Nephron progenitor cell (in vitro differentiated cells): ENCODE measurements at regions not wholly inside any gene's neighbourhood (a gene's known extent, or its start where the extent isn't known, plus 50 kb on each side); places are given as distances from the start of the nearest gene placed in this dataset.

Source experiments
- DNase-seq: peaks from one replicate; pipeline ENCODE4 v3.0.0; 2021
- H3K27ac Mint-ChIP-seq: 2 replicates; pipeline ENCODE4 v1.8.0; 2021; ENCODE audit warnings: mild to moderate bottlenecking, moderate library complexity, mixed read lengths
- H3K27me3 Mint-ChIP-seq: 2 replicates; pipeline ENCODE4 v1.8.0; 2021; ENCODE audit warnings: mild to moderate bottlenecking, low read depth, mixed read lengths; ENCODE audit not compliant: poor library complexity
- H3K36me3 Mint-ChIP-seq: 2 replicates; pipeline ENCODE4 v1.8.0; 2021; ENCODE audit warnings: low read depth, mixed read lengths
- H3K4me1 Mint-ChIP-seq: 2 replicates; pipeline ENCODE4 v1.8.0; 2021; ENCODE audit warnings: mixed read lengths
- H3K4me3 Mint-ChIP-seq: 2 replicates; pipeline ENCODE4 v1.8.0; 2021; ENCODE audit warnings: mild to moderate bottlenecking, moderate library complexity, mixed read lengths
- H3K9me3 Mint-ChIP-seq: 2 replicates; pipeline ENCODE4 v1.8.0; 2021; ENCODE audit warnings: mild to moderate bottlenecking, moderate library complexity, mixed read lengths
- TF ChIP-seq, protein P1 (sequence below): fragments of 200-600 bp; sonication (generic); IDR thresholded peaks from 2 replicates; pipeline ENCODE4 v1.5.0; 2021; ENCODE audit warnings: antibody characterized with exemption

GRCh38 chr1:238406098-238406860, 515.6 kb upstream of the ZP4 start:
- Mint-ChIP-seq H3K9me3 (no peaks in the 10 kb centered on the region), H3K4me3 (no peak overlapping the region), H3K36me3 (no peaks in the 10 kb centered on the region), H3K27ac (no peak overlapping the region), H3K4me1 (no peaks in the 10 kb centered on the region), H3K27me3 (no peaks in the 10 kb centered on the region)
- DNase-seq, result no peak
- TF ChIP-seq, protein P1, sequence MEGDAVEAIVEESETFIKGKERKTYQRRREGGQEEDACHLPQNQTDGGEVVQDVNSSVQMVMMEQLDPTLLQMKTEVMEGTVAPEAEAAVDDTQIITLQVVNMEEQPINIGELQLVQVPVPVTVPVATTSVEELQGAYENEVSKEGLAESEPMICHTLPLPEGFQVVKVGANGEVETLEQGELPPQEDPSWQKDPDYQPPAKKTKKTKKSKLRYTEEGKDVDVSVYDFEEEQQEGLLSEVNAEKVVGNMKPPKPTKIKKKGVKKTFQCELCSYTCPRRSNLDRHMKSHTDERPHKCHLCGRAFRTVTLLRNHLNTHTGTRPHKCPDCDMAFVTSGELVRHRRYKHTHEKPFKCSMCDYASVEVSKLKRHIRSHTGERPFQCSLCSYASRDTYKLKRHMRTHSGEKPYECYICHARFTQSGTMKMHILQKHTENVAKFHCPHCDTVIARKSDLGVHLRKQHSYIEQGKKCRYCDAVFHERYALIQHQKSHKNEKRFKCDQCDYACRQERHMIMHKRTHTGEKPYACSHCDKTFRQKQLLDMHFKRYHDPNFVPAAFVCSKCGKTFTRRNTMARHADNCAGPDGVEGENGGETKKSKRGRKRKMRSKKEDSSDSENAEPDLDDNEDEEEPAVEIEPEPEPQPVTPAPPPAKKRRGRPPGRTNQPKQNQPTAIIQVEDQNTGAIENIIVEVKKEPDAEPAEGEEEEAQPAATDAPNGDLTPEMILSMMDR, result no peak

DNA sequence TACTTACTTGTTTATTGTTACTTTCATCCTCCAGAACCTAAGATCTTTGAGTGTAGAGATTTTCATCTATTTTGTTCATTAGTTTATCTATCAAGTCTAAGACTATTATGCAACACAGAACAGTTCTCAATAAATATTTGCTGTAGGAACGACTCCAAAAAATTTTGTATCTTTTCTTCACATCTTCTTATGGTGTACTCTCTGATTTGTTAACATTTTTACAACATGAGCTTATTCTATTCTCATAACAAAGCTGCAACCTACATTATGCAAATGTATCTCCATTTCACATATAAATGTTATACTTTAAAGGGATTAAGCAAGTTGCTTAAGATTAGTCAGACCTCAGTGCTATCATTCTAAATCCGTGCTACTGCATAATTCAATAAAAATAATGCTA, 514.2 kb upstream of the ZP4 start:
- Mint-ChIP-seq H3K9me3 (no peaks in the 10 kb centered on the region), H3K36me3 (no peaks in the 10 kb centered on the region), H3K27me3 (no peaks in the 10 kb centered on the region), H3K27ac (no peak overlapping the region), H3K4me3 (no peak overlapping the region), H3K4me1 (no peaks in the 10 kb centered on the region)
- TF ChIP-seq, protein P1, result no peak
- no peak for DNase-seq

DNA sequence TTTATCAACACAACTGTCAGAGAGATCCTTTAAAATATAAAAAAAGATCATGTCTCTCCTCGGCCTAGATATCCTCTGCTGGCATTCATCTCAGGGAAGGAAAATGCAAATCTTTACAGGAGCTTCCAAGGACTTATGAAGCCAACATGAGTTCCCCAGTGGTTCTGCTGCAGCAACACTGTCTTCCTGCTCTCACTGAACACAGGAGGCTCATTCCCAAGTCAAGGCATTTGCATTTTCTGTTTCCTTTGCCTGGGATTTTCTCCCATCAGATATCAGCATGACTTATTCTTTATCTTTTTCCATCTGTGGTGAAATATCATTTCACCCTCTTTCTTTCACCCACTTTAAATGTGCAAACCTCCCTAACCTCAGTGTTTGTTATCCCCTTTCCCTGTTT, 513.8 kb upstream of the ZP4 start:
- TF ChIP-seq, protein P1, result no peak
- Mint-ChIP-seq H3K9me3 (no peaks in the 10 kb centered on the region), H3K27me3 (no peaks in the 10 kb centered on the region), H3K4me1 (no peaks in the 10 kb centered on the region), H3K27ac (no peak overlapping the region), H3K36me3 (no peaks in the 10 kb centered on the region), H3K4me3 (no peak overlapping the region)
- no peak for DNase-seq

DNA sequence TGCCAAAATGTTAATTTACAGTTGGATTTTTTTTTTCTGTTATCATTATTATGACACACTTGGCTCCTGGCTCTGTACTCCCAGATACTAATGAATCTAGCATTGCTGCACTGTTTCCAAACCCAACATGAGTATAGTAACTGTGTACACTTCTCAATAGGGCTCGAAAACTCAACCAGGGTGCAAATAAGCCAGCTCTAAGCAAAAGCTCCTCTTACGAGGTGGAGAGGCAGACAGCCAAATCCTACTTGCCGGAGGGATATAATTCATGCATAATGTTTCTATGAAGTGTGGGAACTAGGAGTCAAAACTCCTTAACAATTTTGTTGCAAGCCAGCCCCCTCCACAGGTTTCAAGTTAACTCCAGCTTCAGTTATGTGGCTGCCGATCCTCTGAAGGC, 510.4 kb upstream of the ZP4 start:
- Mint-ChIP-seq H3K27ac (no peak overlapping the region), H3K4me3 (no peak overlapping the region), H3K9me3 (no peaks in the 10 kb centered on the region), H3K4me1 (no peaks in the 10 kb centered on the region), H3K27me3 (no peaks in the 10 kb centered on the region), H3K36me3 (no peaks in the 10 kb centered on the region)
- no peak for DNase-seq
- TF ChIP-seq, protein P1, result no peak

- H3K36me3 Mint-ChIP-seq, result no peaks in the 10 kb centered on the region
- TF ChIP-seq, protein P1, result peak; percentile 9
Measured at GRCh38 chr1:238399558-238399957, 508.8 kb upstream of the ZP4 start.

GRCh38 chr1:238396140-238396539, 505.4 kb upstream of the ZP4 start:
- Mint-ChIP-seq H3K27ac (no peak overlapping the region), H3K36me3 (no peaks in the 10 kb centered on the region), H3K27me3 (no peaks in the 10 kb centered on the region), H3K4me3 (no peak overlapping the region), H3K9me3 (no peaks in the 10 kb centered on the region), H3K4me1 (no peaks in the 10 kb centered on the region)
- no peak for DNase-seq
- TF ChIP-seq, protein P1, result no peak

More at GRCh38 chr1:238399558-238399957, 508.8 kb upstream of the ZP4 start:
- DNase-seq, result no peak
- Mint-ChIP-seq H3K9me3 (no peaks in the 10 kb centered on the region), H3K27ac (no peak overlapping the region), H3K27me3 (no peaks in the 10 kb centered on the region), H3K4me1 (no peaks in the 10 kb centered on the region), H3K4me3 (no peak overlapping the region)
